NCI-H460 (cell line): ENCODE measurements at regions not wholly inside any gene's neighbourhood (a gene's known extent, or its start where the extent isn't known, plus 50 kb on each side); places are given as distances from the start of the nearest gene placed in this dataset.
"Not testable (repeated sequence)": the region's sequence is repeated elsewhere in the genome, so short reads cannot be mapped to it uniquely, and the experiment has no call there.

ENCODE experiments used
- DNase-seq: peaks from one replicate; pipeline ENCODE4 v3.0.0-alpha.2; 2016; ENCODE audit warnings: low read depth; ENCODE audit errors: extremely low read depth

GRCh38 chr6:8829796-8830195 lies 394.5 kb upstream of the SLC35B3 start:
- no peak for DNase-seq

- DNase-seq, result no peak
These were observed 394.0 kb upstream of the SLC35B3 start for GRCh38 chr6:8829296-8829695.

- DNase-seq, result no peak
These were observed 393.0 kb upstream of the SLC35B3 start for GRCh38 chr6:8828376-8828775.

GRCh38 chr6:8825726-8826125 lies 390.4 kb upstream of the SLC35B3 start:
- DNase-seq, result no peak

GRCh38 chr6:8821981-8822381 lies 386.6 kb upstream of the SLC35B3 start:
- DNase-seq, result no peak

- no peak for DNase-seq
These were observed 385.0 kb upstream of the SLC35B3 start for GRCh38 chr6:8820313-8820712.

- DNase-seq, result no peak
These were observed 384.1 kb upstream of the SLC35B3 start for GRCh38 chr6:8819446-8819845.

GRCh38 chr6:8814440-8815000 lies 379.2 kb upstream of the SLC35B3 start:
- no peak for DNase-seq

- no peak for DNase-seq
These were observed 375.0 kb upstream of the SLC35B3 start for GRCh38 chr6:8810325-8810724.

GRCh38 chr6:8809662-8810061 lies 374.3 kb upstream of the SLC35B3 start:
- no peak for DNase-seq

- DNase-seq, result no peak
These were observed 367.9 kb upstream of the SLC35B3 start for GRCh38 chr6:8803181-8803760.

GRCh38 chr6:8802397-8802796 lies 367.1 kb upstream of the SLC35B3 start:
- DNase-seq, result not testable (repeated sequence)

GRCh38 chr6:8794420-8794819 lies 359.1 kb upstream of the SLC35B3 start:
- DNase-seq, result no peak

GRCh38 chr6:8789878-8790277 lies 354.5 kb upstream of the SLC35B3 start:
- DNase-seq, result no peak

GRCh38 chr6:8785223-8785622 lies 349.9 kb upstream of the SLC35B3 start:
- DNase-seq, result no peak

- DNase-seq, result no peak
These were observed 347.8 kb upstream of the SLC35B3 start for GRCh38 chr6:8783191-8783590.

- no peak for DNase-seq
These were observed 345.3 kb upstream of the SLC35B3 start for GRCh38 chr6:8780653-8781052.

GRCh38 chr6:8764733-8765132 lies 329.4 kb upstream of the SLC35B3 start:
- DNase-seq, result no peak

GRCh38 chr6:8760951-8761350 lies 325.6 kb upstream of the SLC35B3 start:
- no peak for DNase-seq

GRCh38 chr6:8758412-8758811 lies 323.1 kb upstream of the SLC35B3 start:
- DNase-seq, result no peak

GRCh38 chr6:8750627-8751026 lies 315.3 kb upstream of the SLC35B3 start:
- no peak for DNase-seq

GRCh38 chr6:8749465-8749864 lies 314.1 kb upstream of the SLC35B3 start:
- DNase-seq, result no peak

- peak; percentile 17 for DNase-seq
These were observed 307.9 kb upstream of the SLC35B3 start for GRCh38 chr6:8743170-8743745.
